ENCODE measurements at regions not wholly inside any gene's neighbourhood (a gene's known extent, or its start where the extent isn't known, plus 50 kb on each side); places are given as distances from the start of the nearest gene placed in this dataset.
A peak's percentile ranks its signal among the peaks of the same experiment; 100 is the strongest.

DNA sequence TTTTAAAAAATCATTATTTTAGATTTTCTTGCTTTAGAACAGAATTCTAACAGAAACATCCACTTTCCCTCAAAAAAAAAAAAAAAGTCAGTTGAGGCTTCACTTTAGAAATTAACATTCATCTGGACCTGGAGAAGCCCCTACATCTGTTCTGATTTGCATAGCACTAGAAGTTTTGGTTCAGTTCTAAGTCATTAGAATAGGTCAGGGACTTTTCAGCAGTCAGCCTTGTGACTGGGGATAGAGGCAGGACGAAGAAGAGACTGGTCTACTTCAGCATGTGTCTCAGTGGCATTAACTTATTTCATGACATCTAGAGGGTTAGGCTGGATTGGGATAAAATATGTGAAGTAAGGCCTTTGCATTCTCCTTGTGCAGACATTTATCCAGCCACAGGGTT is 215.8 kb upstream of the DAB2 start:
- no peak overlapping the region for H3K4me2 ChIP-seq (ENCODE audit: extremely low read depth, insufficient read depth, low read length)
- no peak overlapping the region for H3K9ac ChIP-seq (ENCODE audit: insufficient read depth, low read length)
- no peak for TF ChIP-seq CTCF (conservative IDR thresholded peaks at IDR 0.05 in 1 of 2, IDR thresholded peaks at IDR 0.05 in 1 of 2; ENCODE audit: low read depth in 1 of 2, low read length in 2 of 2)
- TF ChIP-seq EZH2 (IDR thresholded peaks at IDR 0.05; ENCODE audit: low read length, missing control alignments), result no peak
- H3K27me3 ChIP-seq (ENCODE audit: control insufficient read depth, insufficient read depth, low read length), result no peaks in the 10 kb centered on the region
- no peaks in the 10 kb centered on the region for H3K4me1 ChIP-seq (ENCODE audit: control insufficient read depth, extremely low read depth, insufficient read depth, low read length)
- DNase-seq (ENCODE audit: low read depth in 2 of 2), result no peak
- H2AFZ ChIP-seq (ENCODE audit: low read length), result no peak overlapping the region
- no peaks in the 10 kb centered on the region for H3K36me3 ChIP-seq (ENCODE audit: control insufficient read depth, insufficient read depth, low read length)
- H3K27ac ChIP-seq (ENCODE audit: insufficient read depth, low read length), result no peak overlapping the region
- H4K20me1 ChIP-seq (ENCODE audit: control insufficient read depth, extremely low read depth, insufficient read depth, low read length), result no peaks in the 10 kb centered on the region
- no peaks in the 10 kb centered on the region for H3K9me3 ChIP-seq (ENCODE audit: control insufficient read depth, insufficient read depth, low read depth, low read length)
- H3K4me3 ChIP-seq (replicated peaks in 1 of 4; ENCODE audit: control extremely low read depth in 1 of 4, insufficient read depth in 1 of 4, low read depth in 3 of 4, low read length in 4 of 4), result no peak overlapping the region
- H3K79me2 ChIP-seq (ENCODE audit: control insufficient read depth, insufficient read depth, low read length), result no peaks in the 10 kb centered on the region

- H3K4me2 ChIP-seq (ENCODE audit: extremely low read depth, insufficient read depth, low read length), result no peak overlapping the region
- no peaks in the 10 kb centered on the region for H3K4me1 ChIP-seq (ENCODE audit: control insufficient read depth, extremely low read depth, insufficient read depth, low read length)
- TF ChIP-seq EZH2 (IDR thresholded peaks at IDR 0.05; ENCODE audit: low read length, missing control alignments), result no peak
- TF ChIP-seq CTCF (conservative IDR thresholded peaks at IDR 0.05 in 1 of 2, IDR thresholded peaks at IDR 0.05 in 1 of 2; ENCODE audit: low read depth in 1 of 2, low read length in 2 of 2), result no peak
- H2AFZ ChIP-seq (ENCODE audit: low read length), result no peak overlapping the region
- no peak overlapping the region for H3K9ac ChIP-seq (ENCODE audit: insufficient read depth, low read length)
- H3K27ac ChIP-seq (ENCODE audit: insufficient read depth, low read length), result no peak overlapping the region
- H3K36me3 ChIP-seq (ENCODE audit: control insufficient read depth, insufficient read depth, low read length), result no peaks in the 10 kb centered on the region
- peak; percentile 14 to 59 for DNase-seq (ENCODE audit: low read depth in 2 of 2)
- H4K20me1 ChIP-seq (ENCODE audit: control insufficient read depth, extremely low read depth, insufficient read depth, low read length), result no peaks in the 10 kb centered on the region
- H3K79me2 ChIP-seq (ENCODE audit: control insufficient read depth, insufficient read depth, low read length), result no peaks in the 10 kb centered on the region
- H3K4me3 ChIP-seq (replicated peaks in 1 of 4; ENCODE audit: control extremely low read depth in 1 of 4, insufficient read depth in 1 of 4, low read depth in 3 of 4, low read length in 4 of 4), result no peak overlapping the region
- no peaks in the 10 kb centered on the region for H3K9me3 ChIP-seq (ENCODE audit: control insufficient read depth, insufficient read depth, low read depth, low read length)
- H3K27me3 ChIP-seq (ENCODE audit: control insufficient read depth, insufficient read depth, low read length), result no peaks in the 10 kb centered on the region
Measured at GRCh38 chr5:39639618-39640089, 214.9 kb upstream of the DAB2 start.

- Histone ChIP-seq H3K36me3 (ENCODE audit: control insufficient read depth, insufficient read depth, low read length) (no peaks in the 10 kb centered on the region), H2AFZ (ENCODE audit: low read length) (no peak overlapping the region), H3K9me3 (ENCODE audit: control insufficient read depth, insufficient read depth, low read depth, low read length) (no peaks in the 10 kb centered on the region), H3K4me1 (ENCODE audit: control insufficient read depth, extremely low read depth, insufficient read depth, low read length) (no peaks in the 10 kb centered on the region), H3K27ac (ENCODE audit: insufficient read depth, low read length) (no peak overlapping the region), H3K27me3 (ENCODE audit: control insufficient read depth, insufficient read depth, low read length) (no peaks in the 10 kb centered on the region), H3K9ac (ENCODE audit: insufficient read depth, low read length) (no peak overlapping the region), H3K4me3 (replicated peaks in 1 of 4; ENCODE audit: control extremely low read depth in 1 of 4, insufficient read depth in 1 of 4, low read depth in 3 of 4, low read length in 4 of 4) (no peak overlapping the region), H3K79me2 (ENCODE audit: control insufficient read depth, insufficient read depth, low read length) (no peaks in the 10 kb centered on the region), H3K4me2 (ENCODE audit: extremely low read depth, insufficient read depth, low read length) (no peak overlapping the region), H4K20me1 (ENCODE audit: control insufficient read depth, extremely low read depth, insufficient read depth, low read length) (no peaks in the 10 kb centered on the region)
- TF ChIP-seq CTCF (conservative IDR thresholded peaks at IDR 0.05 in 1 of 2, IDR thresholded peaks at IDR 0.05 in 1 of 2; ENCODE audit: low read depth in 1 of 2, low read length in 2 of 2), result no peak
- TF ChIP-seq EZH2 (IDR thresholded peaks at IDR 0.05; ENCODE audit: low read length, missing control alignments), result no peak
- DNase-seq (ENCODE audit: low read depth in 2 of 2), result no peak
Measured at GRCh38 chr5:39638813-39639212, 214.0 kb upstream of the DAB2 start.

All from fibroblast of lung (primary cell).